B cell (primary cell): ENCODE measurements at regions not wholly inside any gene's neighbourhood (a gene's known extent, or its start where the extent isn't known, plus 50 kb on each side); places are given as distances from the start of the nearest gene placed in this dataset.

Source experiments
- ATAC-seq: fragments of 200-7000 bp; cut with Tn5 transposase; one replicate; pipeline ENCODE4 v1.10.0; 2021; ENCODE audit warnings: low read depth, mild to moderate bottlenecking, moderate number of reproducible peaks, moderate library complexity
- CTCF ChIA-PET: fragments of 350-600 bp; sonication (Branson Sonifier 250); formaldehyde crosslinking; loops from one replicate; lab custom pipeline; 2021; ENCODE audit warnings: antibody characterized with exemption, inconsistent platforms; lab: Charles Lee
- POLR2A ChIA-PET: fragments of 350-600 bp; sonication (Branson Sonifier 250); formaldehyde crosslinking; loops from one replicate; lab custom pipeline; 2021; ENCODE audit warnings: antibody characterized with exemption; lab: Charles Lee
- DNase-seq: peaks from one replicate; pipeline ENCODE4 v3.0.0; 2013
- H2AFZ ChIP-seq: 2 replicates; pipeline ENCODE4 v1.6.1; 2012; ENCODE audit warnings: mild to moderate bottlenecking, low read depth, low read length; ENCODE audit not compliant: insufficient read depth, poor library complexity, severe bottlenecking
- H3K27ac ChIP-seq, 2 donors: 1 replicate in 1 of 2; 2 replicates in 1 of 2; pipeline ENCODE4 v1.5.1; 2012 to 2013; ENCODE audit warnings: low read length in 2 of 2, mild to moderate bottlenecking in 2 of 2, moderate library complexity in 1 of 2
- H3K27me3 ChIP-seq, 4 experiments: fragments of 200-600 bp in 1 of 4; sonication (generic) in 1 of 4; replicated peaks in 1 of 4; 1 replicate in 2 of 4; 2 replicates in 2 of 4; pipeline versions ENCODE4 v1.6.1 to v1.7.0; 2013 to 2016; ENCODE audit warnings: low read length in 3 of 4, mild to moderate bottlenecking in 2 of 4, mixed read lengths in 1 of 4, moderate library complexity in 1 of 4; ENCODE audit not compliant: insufficient read depth in 4 of 4, control insufficient read depth in 3 of 4; ENCODE audit errors: control extremely low read depth in 1 of 4
- H3K36me3 ChIP-seq, 2 experiments: replicated peaks in 1 of 2; 1 replicate in 1 of 2; 2 replicates in 1 of 2; pipeline versions ENCODE4 v1.6.1 to v1.7.1; 2013; ENCODE audit warnings: low read length in 1 of 2; ENCODE audit not compliant: insufficient read depth in 2 of 2, control insufficient read depth in 1 of 2; ENCODE audit errors: control extremely low read depth in 1 of 2, extremely low read depth in 1 of 2
- H3K4me1 ChIP-seq, 2 donors: fragments of 200-600 bp in 1 of 2; sonication (generic) in 1 of 2; 1 replicate in 1 of 2; 2 replicates in 1 of 2; pipeline versions ENCODE4 v1.5.1 to v1.6.1; 2013 to 2017; ENCODE audit warnings: low read length in 2 of 2; ENCODE audit not compliant: control insufficient read depth in 2 of 2, insufficient read depth in 2 of 2
- H3K4me2 ChIP-seq: replicated peaks from 2 replicates; pipeline ENCODE3; 2012; ENCODE audit warnings: mild to moderate bottlenecking, low read depth, low read length; ENCODE audit not compliant: poor library complexity, severe bottlenecking
- H3K4me3 ChIP-seq, 5 experiments: fragments of 200-600 bp in 1 of 5; sonication (generic) in 1 of 5; 1 replicate in 3 of 5; 2 replicates in 2 of 5; pipeline versions ENCODE4 v1.5.1 to v1.7.0; 2011 to 2016; ENCODE audit warnings: low read length in 4 of 5, mild to moderate bottlenecking in 4 of 5, low read depth in 2 of 5, control low read depth in 1 of 5, moderate library complexity in 1 of 5; ENCODE audit not compliant: insufficient read depth in 1 of 5; ENCODE audit errors: control extremely low read depth in 1 of 5, extremely low read depth in 1 of 5
- H3K79me2 ChIP-seq: fragments of 200-600 bp; sonication (generic); one replicate; pipeline ENCODE4 v1.6.0; 2016; ENCODE audit warnings: low read length; ENCODE audit not compliant: control insufficient read depth, insufficient read depth
- H3K9ac ChIP-seq: fragments of 200-600 bp; sonication (generic); 2 replicates; pipeline ENCODE4 v1.6.1; 2017; ENCODE audit warnings: mild to moderate bottlenecking, low read length, moderate library complexity
- H3K9me3 ChIP-seq, 3 donors: one replicate each; pipeline versions ENCODE4 v1.6.1 to v1.7.1; 2013; ENCODE audit warnings: low read length in 2 of 3; ENCODE audit not compliant: control insufficient read depth in 2 of 3, insufficient read depth in 1 of 3; ENCODE audit errors: control extremely low read depth in 1 of 3
- H4K20me1 ChIP-seq: 2 replicates; pipeline ENCODE4 v1.6.0; 2012; ENCODE audit warnings: mild to moderate bottlenecking, low read length; ENCODE audit not compliant: insufficient read depth, control insufficient read depth, poor library complexity, severe bottlenecking
- H3K27ac Mint-ChIP-seq: one replicate; pipeline ENCODE4 v1.8.0; 2021; ENCODE audit warnings: mixed read lengths
- H3K27me3 Mint-ChIP-seq: one replicate; pipeline ENCODE4 v1.8.0; 2021; ENCODE audit warnings: mixed read lengths
- H3K4me1 Mint-ChIP-seq: one replicate; pipeline ENCODE4 v1.8.0; 2021; ENCODE audit warnings: mixed read lengths
- H3K4me3 Mint-ChIP-seq: one replicate; pipeline ENCODE4 v1.8.0; 2021; ENCODE audit warnings: mixed read lengths
- H3K9me3 Mint-ChIP-seq: one replicate; pipeline ENCODE4 v1.8.0; 2022; ENCODE audit warnings: mixed read lengths; ENCODE audit not compliant: insufficient read depth
- CTCF ChIP-seq: fragments of 200-600 bp; IDR thresholded peaks from one replicate; pipeline ENCODE4 v1.8.0; 2022; ENCODE audit warnings: antibody characterized with exemption, mild to moderate bottlenecking
- EZH2 ChIP-seq: IDR thresholded peaks from 2 replicates; pipeline ENCODE4 v1.6.1; 2012; ENCODE audit warnings: borderline replicate concordance, low read depth, mild to moderate bottlenecking, moderate library complexity, low read length; ENCODE audit not compliant: insufficient read depth, poor library complexity, severe bottlenecking
- intact Hi-C: fragments of 100-400 bp; cut with micrococcal nuclease; formaldehyde crosslinking; loops from one replicate; pipeline ENCODE4 v1.10.0; 2022

GRCh38 chr2:188878716-188879115 is 95.5 kb upstream of the COL3A1 start:
- POLR2A ChIA-PET = no interaction called here
- Histone ChIP-seq H4K20me1 (no peaks in the 10 kb centered on the region), H3K27ac (no peak overlapping the region), H3K27me3 (no peaks in the 10 kb centered on the region), H3K9me3 (no peaks in the 10 kb centered on the region), H3K9ac (no peak overlapping the region), H3K79me2 (no peaks in the 10 kb centered on the region), H3K36me3 (no peaks in the 10 kb centered on the region), H3K4me3 (no peak overlapping the region), H3K4me2 (no peak overlapping the region), H2AFZ (no peak overlapping the region), H3K4me1 (no peaks in the 10 kb centered on the region)
- Mint-ChIP-seq H3K4me3 (no peak overlapping the region), H3K4me1 (no peaks in the 10 kb centered on the region), H3K9me3 (no peaks in the 10 kb centered on the region), H3K27ac (no peak overlapping the region), H3K27me3 (no peaks in the 10 kb centered on the region)
- no peak for TF ChIP-seq EZH2
- no peak for TF ChIP-seq CTCF
- no peak for DNase-seq
- no peak for ATAC-seq
- intact Hi-C loops = no loop called here
- CTCF ChIA-PET = no interaction called here

GRCh38 chr2:188880740-188881139 is 93.4 kb upstream of the COL3A1 start:
- H3K9me3 Mint-ChIP-seq = no peaks in the 10 kb centered on the region

More at GRCh38 chr2:188880740-188881139, 93.4 kb upstream of the COL3A1 start:
- no peak overlapping the region for H3K27ac Mint-ChIP-seq
- no peaks in the 10 kb centered on the region for H3K4me1 ChIP-seq
- H3K4me1 Mint-ChIP-seq = no peaks in the 10 kb centered on the region
- H3K27ac ChIP-seq = no peak overlapping the region
- no peaks in the 10 kb centered on the region for H3K27me3 Mint-ChIP-seq
- no peak overlapping the region for H3K9ac ChIP-seq
- no peak for ATAC-seq
- H2AFZ ChIP-seq = no peak overlapping the region
- H4K20me1 ChIP-seq = no peaks in the 10 kb centered on the region
- DNase-seq = no peak
- TF ChIP-seq CTCF (no peak), EZH2 (no peak)
- no peak overlapping the region for H3K4me2 ChIP-seq
- no peak overlapping the region for H3K4me3 Mint-ChIP-seq
- no peaks in the 10 kb centered on the region for H3K79me2 ChIP-seq
- H3K36me3 ChIP-seq = no peaks in the 10 kb centered on the region
- no peaks in the 10 kb centered on the region for H3K9me3 ChIP-seq
- intact Hi-C loops = no loop called here
- CTCF ChIA-PET = no interaction called here
- no peak overlapping the region for H3K4me3 ChIP-seq
- H3K27me3 ChIP-seq = no peaks in the 10 kb centered on the region
- POLR2A ChIA-PET = no interaction called here
